Left ventricle myocardium superior (tissue), 1 donor: ENCODE measurements at regions not wholly inside any gene's neighbourhood (a gene's known extent, or its start where the extent isn't known, plus 50 kb on each side); places are given as distances from the start of the nearest gene placed in this dataset.

ENCODE experiments used
- ATAC-seq: fragments of 200-7000 bp; cut with Tn5 transposase; one replicate; pipeline ENCODE4 v1.9.1; 2020; ENCODE audit warnings: mild to moderate bottlenecking, moderate library complexity
- DNase-seq: peaks from one replicate; pipeline ENCODE4 v3.0.0-alpha.2; 2020
- intact Hi-C: fragments of 100-400 bp; cut with micrococcal nuclease; formaldehyde crosslinking; loops from one replicate; pipeline ENCODE4 v1.11.0; 2022
- donor health status: DM: no; HTN: yes; CAD: no; lungs with severe emphysema.

- intact Hi-C loops: no loop called here
- ATAC-seq (no peak), DNase-seq (no peak)
Measured at GRCh38 chr2:234596696-234597575, 100.1 kb upstream of the ARL4C start.

- intact Hi-C loops: no loop called here
- DNase-seq: no peak
- ATAC-seq: no peak
Measured at GRCh38 chr2:234595829-234596228, 98.9 kb upstream of the ARL4C start.

- intact Hi-C loops: no loop called here
- DNase-seq (no peak), ATAC-seq (no peak)
Measured at GRCh38 chr2:234594715-234595114, 97.8 kb upstream of the ARL4C start.

- intact Hi-C loops: no loop called here
- DNase-seq (no peak), ATAC-seq (no peak)
Measured at GRCh38 chr2:234593636-234594035, 96.8 kb upstream of the ARL4C start.

GRCh38 chr2:234592541-234592940 is 95.7 kb upstream of the ARL4C start:
- intact Hi-C loops: no loop called here
- DNase-seq (no peak), ATAC-seq (no peak)

GRCh38 chr2:234590076-234590475 is 93.2 kb upstream of the ARL4C start:
- intact Hi-C loops: no loop called here
- DNase-seq: no peak

GRCh38 chr2:234588054-234588430 is 91.2 kb upstream of the ARL4C start:
- ATAC-seq (no peak), DNase-seq (no peak)
- intact Hi-C loops: no loop called here

More at GRCh38 chr2:234590076-234590475, 93.2 kb upstream of the ARL4C start:
- ATAC-seq: no peak

- no peak for DNase-seq
- ATAC-seq: no peak
- intact Hi-C loops: no loop called here
Measured at GRCh38 chr2:234587341-234588053, 90.6 kb upstream of the ARL4C start.

GRCh38 chr2:234583331-234583730 is 86.5 kb upstream of the ARL4C start:
- DNase-seq: no peak
- ATAC-seq: no peak
- intact Hi-C loops: no loop called here

GRCh38 chr2:234580686-234581085 is 83.8 kb upstream of the ARL4C start:
- ATAC-seq: no peak
- intact Hi-C loops: no loop called here
- no peak for DNase-seq

GRCh38 chr2:234579231-234579962 is 82.5 kb upstream of the ARL4C start:
- intact Hi-C loops: no loop called here
- ATAC-seq: no peak

GRCh38 chr2:234578389-234578788 is 81.5 kb upstream of the ARL4C start:
- intact Hi-C loops: no loop called here
- ATAC-seq: no peak
- DNase-seq: no peak

More at GRCh38 chr2:234579231-234579962, 82.5 kb upstream of the ARL4C start:
- no peak for DNase-seq

- ATAC-seq (no peak), DNase-seq (no peak)
- intact Hi-C loops: no loop called here
Measured at GRCh38 chr2:234577191-234577590, 80.3 kb upstream of the ARL4C start.

- ATAC-seq (no peak), DNase-seq (no peak)
- intact Hi-C loops: no loop called here
Measured at GRCh38 chr2:234571620-234572407, 74.9 kb upstream of the ARL4C start.

- ATAC-seq: no peak
Measured at GRCh38 chr2:234570476-234570875, 73.6 kb upstream of the ARL4C start.

GRCh38 chr2:234569776-234570430 is 73.0 kb upstream of the ARL4C start:
- intact Hi-C loops: no loop called here
- ATAC-seq (no peak), DNase-seq (no peak)

More at GRCh38 chr2:234570476-234570875, 73.6 kb upstream of the ARL4C start:
- DNase-seq: no peak
- intact Hi-C loops: no loop called here

GRCh38 chr2:234566622-234567021 is 69.7 kb upstream of the ARL4C start:
- ATAC-seq: no peak
- DNase-seq: no peak
- intact Hi-C loops: no loop called here

GRCh38 chr2:234565842-234566619 is 69.2 kb upstream of the ARL4C start:
- intact Hi-C loops: no loop called here
- no peak for ATAC-seq
- DNase-seq: no peak
